ENCODE measurements at regions not wholly inside any gene's neighbourhood (a gene's known extent, or its start where the extent isn't known, plus 50 kb on each side); places are given as distances from the start of the nearest gene placed in this dataset.
"Not testable (repeated sequence)": the region's sequence is repeated elsewhere in the genome, so short reads cannot be mapped to it uniquely, and the experiment has no call there.

DNA sequence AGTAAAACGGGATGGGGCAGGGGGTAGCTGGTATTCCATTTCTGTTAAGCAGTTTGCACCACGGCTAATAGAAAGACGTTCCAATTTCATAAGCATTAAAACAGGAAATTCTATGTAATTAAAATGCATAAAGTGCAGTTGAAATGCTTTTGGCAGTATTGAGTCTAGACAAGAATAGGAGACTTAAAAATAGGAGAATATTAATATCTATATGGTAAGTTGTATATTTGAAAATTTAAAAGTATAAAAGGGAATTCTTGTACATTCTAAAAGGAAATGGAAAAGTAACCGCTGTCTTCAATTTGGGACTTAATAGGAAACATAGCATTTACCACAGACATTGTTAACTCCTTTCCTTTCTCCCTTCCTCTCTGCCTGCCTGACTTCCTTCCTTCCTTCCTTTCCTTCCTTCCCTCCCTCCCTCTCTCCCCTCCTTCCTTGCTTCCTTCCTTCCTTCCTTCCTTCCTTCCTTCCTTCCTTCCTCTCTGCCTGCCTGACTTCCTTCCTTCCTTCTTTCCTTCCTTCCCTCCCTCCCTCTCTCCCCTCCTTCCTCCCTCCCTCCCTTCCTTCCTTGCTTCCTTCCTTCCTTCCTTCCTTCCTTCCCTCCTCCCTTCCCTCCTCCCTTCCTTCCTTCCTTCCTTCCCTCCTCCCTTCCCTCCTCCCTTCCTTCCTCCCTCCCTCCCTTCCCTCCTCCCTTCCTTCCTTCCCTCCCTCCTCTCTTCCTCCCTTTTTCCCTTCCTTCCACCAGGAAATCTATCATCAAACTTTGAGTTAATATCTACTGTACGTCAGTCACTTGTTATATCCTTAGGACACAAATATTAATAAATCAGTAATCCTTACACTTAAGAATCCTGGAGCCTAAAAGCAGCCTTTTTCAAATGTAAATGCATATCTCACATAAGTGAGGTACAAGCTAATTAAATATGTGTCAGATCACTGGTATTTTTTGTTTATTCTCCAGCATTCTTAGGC is 1049.3 kb downstream of the GALC start:
- DNase-seq, result no peak

DNA sequence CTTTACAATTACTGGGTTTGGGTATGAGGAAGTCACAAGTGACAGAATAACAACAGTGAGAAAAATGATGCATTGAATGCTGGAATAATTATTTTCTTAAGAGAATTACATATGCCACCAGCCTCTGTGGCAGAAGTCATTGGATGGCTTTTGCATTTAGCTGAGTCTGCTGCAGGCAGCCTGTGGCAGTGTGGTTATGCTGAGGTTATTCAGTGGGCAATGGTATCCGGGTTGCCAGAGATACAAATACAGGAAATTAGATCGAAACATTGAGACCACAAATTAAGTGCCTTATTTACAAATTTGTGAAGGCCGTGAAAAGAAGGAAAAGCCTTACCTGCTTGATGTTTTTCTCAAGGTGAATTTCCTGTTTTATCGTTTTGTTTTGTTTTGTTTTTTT is 1050.0 kb downstream of the GALC start:
- no peak for DNase-seq

DNA sequence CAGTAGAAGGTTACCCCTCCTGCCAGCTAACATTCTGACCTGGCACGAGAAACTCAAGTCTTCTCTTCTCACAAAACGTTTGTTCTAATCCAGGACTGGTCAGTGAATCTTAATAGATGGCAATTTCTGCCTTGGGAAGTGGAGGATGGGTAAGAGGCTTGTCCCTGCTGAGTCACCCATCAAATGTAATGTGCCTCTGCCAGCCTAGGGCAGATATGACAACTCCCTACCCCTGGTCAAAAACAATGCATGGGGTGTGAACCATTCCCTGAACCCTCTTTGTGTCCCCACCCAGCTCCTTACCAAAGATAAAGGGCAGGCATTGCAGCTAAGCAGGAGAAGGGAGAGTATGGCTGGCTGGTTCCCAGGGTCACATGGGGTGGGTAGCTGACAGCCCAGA is 1052.9 kb downstream of the GALC start:
- DNase-seq, result no peak

DNA sequence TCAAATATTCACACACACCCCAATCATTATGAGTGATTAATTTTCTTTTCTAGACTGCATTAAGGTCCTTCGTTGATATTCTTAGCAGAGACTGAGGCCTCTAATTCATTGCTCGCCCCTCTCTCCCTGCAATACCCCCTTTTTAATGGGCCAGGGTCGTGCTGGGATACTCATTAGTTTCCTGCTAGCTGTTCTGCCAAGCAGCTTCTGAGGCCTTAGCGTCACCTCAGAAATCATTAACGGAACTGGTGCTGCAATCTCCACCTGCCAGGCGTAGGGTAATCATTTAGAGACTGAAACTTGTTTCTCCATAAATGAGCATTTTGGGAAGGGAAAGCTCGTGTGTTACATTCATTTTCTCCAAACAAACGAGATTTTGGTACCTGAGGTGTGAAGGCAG is 1054.7 kb downstream of the GALC start:
- DNase-seq, result no peak

DNA sequence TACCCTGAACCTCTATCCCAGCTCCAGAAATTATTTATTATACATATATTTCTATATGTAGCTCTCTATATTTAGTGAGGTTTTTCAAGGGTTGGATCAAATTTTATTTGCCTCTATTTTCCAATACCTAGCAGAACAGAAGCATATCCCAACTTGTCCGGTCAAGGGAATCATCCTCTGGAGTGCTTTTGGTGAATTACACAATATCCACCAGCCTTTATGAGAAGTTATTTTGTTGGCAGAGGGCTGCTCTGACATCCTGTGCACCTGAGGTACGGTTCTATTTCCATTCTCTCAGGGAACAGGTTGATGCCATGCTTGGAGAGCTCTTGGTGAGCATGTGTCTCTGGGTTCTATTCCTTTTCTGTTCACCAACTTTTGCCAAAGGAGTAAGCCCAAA is 1056.4 kb downstream of the GALC start:
- DNase-seq, result no peak

DNA sequence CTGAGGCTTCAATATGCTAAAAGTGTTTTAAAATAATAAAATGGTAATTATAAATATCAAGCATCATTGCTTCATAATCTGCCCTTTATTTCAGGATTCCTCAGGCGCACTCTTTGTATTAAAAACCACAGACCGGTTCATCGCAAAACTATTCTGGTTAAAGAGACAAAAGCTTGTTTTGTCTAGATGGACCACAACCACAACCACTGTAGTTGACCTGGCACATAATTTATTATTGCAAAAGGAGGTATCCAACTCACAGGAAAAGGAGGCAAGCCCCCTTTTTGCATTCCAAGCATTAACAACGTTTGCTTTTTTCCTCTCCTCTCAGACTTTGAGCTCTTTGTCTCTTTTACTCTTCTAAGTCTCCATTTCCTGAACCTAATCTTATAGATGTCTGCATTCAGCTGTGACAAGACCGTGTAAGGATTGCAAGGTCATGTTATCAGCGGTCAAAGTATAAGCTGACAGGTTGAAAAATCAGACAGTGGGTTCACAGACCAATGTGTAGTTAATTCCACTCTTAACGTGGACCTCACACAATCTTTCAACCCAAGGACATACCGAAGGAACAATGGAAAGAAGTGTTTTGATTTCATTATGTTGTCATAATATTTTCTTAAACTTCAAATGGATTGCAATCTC is 1057.6 kb downstream of the GALC start:
- DNase-seq, result no peak

DNA sequence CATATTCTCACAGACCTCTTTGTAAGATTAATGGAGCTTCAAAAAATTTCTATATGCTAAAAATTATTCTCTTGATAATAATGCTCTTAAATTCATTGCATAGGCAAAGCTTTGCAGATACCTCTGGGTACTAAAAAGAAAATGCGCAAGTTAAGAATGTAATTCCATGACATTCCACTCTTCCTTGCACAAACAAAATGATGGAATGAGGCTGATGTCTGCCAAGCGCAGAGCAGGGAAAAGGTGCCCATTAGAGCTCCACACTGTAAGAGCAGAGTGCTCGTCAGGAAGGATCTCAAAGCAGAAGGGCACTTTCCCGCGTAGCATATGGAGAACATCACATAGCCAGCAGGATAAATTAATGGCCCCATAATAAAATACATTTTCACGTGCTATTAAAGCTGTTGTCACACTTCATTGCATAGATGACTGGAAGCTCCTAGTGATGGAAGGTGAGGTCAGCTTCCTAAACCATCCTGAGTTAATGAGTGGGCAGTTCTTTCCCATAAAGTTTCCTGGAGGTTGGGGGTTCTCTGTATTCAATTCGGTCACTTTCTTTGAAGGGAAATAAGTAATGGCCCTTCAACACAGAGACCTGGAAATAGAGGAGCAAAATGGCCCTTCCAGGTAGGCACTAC is 1058.9 kb downstream of the GALC start:
- DNase-seq, result no peak

DNA sequence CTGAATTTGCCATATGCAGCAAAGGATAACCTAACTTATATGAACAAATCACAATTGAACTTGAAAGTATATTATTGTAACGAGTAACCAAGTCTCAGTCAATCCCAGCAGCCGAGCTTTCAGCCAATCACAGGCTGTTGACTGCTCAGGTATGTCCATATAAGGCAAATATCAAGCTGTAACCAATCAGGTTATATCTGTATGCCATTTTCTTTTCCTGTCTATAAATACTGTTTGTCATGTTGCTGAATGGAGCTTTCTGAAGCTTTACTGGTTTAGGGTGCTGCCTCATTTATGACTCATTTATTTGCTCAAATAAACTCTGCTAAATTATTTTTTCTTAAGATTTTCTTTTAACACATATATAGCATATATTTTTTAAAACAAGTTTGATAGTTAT is 1059.5 kb downstream of the GALC start:
- DNase-seq, result no peak

DNA sequence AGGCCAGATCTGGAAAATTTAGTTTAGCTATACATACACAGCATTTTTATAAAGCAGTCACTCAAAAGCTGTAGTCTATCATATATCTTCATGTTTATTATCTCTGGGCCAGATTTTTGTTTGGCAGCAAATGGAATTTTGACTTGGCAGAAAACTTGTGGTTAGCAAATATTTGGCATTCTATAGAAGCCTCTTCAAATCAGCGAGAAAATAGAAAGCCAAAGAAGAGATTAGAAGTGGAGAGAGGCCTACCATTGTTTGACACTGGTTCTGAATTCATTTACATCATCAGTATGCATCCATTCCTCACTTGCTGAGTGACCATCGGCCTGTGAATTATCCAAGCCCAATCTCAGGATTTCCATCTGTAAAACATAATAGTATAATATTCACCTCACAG is 1077.6 kb downstream of the GALC start:
- no peak for DNase-seq

DNA sequence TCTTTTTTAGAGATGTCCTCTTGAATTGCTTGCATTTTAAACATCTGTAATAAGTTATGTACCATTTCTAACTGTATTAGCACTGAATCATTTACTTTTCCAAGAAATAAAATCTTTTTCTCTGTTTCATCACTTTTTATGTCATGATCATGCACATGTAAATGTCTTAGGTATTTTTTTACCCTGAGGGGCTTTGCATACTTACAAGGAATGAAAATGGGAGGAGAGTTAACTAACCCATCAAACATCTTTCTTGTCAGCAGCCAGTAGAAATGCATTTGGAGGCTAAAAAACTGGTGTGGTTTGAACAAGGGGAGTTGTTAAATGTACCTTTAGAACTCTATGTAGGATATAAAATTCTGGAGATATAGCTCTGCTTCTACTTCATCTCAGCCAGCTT is 1080.3 kb downstream of the GALC start:
- DNase-seq, result no peak

DNA sequence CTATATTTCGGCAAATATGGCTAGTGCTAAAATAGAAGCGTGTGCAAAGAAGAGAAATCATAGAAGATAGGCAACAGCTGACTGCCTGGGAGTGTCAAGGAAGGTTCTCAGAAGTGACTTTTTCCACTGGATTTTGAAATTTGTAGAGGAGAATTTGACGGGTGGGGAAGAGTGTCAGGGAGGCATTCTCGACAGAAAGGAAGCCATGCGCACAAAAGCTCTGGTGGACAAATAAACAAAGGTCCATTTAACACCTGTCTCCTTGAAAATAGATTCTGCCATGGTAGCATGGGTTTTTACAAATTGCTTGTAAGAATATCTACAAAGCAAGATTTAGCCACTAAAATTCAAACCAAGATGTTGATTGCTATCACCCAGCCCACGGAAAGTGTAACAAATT is 1081.5 kb downstream of the GALC start:
- no peak for DNase-seq

DNA sequence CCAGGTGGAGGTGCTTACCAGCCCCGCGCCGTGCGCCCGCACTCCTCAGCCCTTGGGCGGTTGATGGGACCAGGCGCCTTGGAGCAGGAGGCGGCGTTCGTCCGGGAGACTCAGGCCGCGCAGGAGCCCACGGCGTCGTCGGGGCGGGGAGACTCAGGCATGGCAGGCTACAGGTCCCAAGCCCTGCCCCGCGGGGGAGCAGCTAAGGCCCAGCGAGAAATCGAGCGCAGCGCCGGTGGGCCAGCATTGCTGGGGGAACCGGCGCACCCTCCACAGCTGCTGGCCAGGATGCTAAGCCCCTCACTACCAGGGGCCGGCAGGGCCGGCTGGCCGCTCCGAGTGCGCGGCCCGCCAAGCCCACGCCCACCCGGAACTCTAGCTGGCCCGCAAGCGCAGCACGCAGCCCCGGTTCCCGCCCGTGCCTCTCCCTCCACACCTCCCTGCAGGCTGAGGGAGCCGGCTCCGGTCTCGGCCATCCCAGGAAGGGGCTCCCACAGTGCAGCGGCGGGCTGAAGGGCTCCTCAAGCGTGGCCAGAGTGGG is 1087.5 kb downstream of the GALC start:
- DNase-seq, result not testable (repeated sequence)

DNA sequence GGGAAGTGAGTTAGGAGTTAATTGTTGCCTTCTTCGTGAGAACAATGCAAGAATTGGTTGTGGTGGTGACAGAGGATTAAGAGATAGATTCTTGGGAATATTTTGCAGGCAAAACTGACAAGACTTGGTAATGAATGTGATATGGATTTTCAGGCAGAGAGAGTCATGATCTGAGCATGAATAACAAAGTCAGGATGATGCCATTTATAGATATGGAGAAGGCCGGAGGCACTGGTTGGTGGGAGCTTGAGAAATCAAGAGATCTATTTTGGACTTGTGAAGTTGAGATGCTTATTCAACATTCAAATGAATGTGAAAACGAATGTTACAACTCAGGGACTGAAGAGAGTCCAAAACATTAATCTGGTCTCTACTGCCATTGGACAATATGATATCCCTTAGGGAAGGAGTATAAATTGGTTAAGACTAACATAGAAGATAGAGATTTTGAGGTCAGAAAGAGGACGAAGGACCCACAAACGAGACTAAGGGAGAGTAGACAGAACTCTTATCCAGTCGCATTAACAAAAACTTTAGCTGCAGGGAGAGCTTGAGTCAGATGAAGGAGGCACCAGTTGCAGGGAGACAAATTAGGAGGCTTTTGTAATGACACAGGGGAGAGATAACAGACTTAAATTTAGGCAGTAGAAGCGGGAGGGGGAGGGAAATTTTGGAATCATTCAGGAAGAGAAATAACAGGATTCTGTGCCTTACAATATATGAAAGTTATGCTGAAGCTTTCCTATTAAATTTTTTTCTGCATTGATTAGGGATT is 1090.6 kb downstream of the GALC start:
- no peak for DNase-seq

DNA sequence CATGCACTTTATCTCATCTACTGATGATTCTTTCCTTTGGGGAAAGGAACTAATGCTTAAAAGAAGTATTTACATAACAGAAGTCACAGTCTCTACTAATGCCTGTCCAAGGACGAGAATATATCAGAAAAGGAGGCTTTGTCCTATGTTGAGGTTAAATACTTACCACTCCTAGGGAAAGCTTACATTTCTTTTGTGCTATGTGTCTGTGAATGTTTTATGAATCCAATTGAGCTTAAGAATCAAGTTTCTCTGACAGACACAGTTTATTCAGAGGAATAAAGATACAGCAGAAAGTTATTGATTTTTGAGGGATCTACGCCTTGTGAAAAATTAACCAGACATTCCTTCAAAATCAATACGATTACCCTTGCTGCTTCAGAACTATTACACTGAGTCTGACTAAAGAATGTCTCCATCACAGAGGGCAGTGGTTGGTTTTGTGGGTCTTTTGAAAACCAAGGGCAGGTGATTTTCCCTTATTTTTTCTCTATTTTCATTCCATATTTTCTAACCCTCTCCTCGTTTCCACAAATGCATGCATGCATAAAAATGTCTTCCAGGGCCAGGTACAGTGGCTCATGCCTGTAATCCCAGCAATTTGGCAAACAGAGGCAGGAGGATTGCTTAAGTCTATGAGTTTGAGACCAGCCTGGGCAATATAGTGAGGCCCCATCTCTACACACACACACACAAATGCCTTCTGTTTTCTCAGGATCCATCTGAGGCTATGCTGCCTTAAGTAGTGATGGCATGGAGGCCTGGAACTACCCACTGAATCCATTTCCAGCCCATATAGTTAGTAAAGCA is 1095.1 kb downstream of the GALC start:
- DNase-seq, result no peak

DNA sequence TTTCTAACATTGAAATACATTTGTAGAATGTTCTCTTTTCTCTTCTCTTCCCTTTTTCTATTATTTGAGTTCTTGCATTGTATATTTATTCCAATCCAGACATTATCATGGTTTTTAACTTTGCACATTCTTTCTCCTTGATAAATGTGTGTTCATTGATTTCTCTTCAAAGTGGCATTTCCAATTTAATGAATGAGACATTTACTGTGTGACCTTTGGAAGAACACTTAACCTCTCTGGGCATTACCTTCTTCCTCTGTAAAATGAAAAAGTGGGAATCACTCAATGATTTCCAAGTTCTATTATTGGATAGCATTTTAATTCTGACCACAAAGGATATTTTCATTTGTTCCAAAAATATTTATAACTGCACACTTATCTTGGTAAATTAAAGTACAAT is 1095.8 kb downstream of the GALC start:
- no peak for DNase-seq

DNA sequence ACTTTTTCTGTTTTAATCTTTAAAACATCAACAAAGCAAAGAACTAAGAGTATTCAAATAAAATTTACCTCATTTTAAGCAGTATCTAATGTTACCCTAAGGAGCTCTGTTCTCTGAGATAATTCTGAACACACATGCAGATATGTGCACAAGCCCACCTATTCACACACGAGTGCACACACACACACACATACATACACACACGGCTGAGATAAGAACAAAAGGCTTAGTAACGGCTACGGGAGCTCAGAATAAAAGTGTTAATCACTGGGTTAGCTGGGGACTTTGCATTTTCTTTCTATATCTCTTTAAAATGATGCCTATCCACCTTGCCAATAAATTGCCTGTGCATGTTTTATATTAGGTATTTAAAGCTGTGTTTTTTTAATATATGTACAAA is 1096.3 kb downstream of the GALC start:
- no peak for DNase-seq

DNA sequence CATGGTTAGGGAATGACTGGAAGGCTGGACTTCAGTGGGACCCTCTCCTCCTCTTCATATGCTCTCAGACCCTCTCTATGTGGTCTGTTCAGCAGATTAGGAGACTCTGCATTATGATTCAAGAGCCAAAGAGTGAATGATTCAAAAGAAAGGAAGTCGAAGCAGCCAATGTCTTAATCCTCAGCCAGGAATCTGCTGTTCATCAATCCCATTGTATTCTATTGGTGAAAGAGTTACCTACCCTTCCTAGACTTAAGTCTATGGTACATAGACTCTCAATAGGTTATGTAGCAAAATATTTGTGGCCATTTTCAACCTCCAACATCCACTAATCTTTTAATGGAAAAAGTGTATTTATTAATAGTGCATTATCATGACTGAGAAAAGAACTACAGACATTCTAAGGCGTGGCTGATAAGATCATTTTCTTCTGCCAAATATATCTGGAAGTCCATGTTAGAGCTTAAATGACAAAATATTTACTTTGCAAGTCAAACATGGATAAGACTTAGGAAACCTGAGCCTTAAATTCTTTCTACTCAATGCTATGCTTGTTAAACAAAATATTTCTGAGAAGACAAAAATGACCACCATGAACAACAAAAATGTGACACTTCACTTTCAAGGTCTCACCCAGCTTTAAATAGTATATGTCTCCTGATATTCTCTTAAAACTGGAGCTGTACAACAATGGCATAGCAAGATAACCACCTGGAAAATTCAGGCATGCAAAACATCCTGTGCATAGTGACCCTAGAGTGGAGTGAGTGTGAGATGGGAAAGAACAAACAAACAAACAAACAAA is 1100.6 kb downstream of the GALC start:
- no peak for DNase-seq

DNA sequence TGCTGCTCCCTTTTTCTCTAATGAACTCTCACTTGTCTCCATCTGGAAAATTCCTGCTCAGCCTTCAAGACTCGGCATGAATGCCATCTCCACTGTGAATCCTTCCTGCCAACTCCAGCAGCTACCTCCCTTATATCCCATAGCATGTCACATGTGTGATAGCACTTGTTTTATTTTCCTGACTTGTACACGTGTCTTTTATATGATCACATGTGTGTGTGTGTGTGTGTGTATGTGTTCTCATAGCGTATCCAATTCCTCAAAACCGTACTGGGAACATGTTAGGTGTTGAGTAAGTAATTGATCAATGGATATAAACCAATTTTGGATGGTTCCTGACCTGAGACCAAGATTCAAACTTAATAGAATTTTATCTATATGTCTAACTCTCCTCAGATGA is 1107.7 kb downstream of the GALC start:
- no peak for DNase-seq

DNA sequence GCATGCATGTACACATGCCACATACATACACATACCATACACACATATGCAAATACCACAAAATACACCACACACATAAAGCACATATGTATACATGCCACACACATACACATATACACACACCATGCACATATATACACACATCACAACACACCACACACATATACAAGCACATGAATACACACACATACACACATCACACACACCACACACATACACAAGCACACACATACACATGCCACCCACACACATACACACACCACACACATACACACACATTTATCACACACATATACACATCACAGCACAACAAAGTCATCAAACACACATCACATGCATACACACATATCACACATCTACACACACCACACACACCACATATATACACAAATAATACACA is 1108.5 kb downstream of the GALC start:
- DNase-seq, result no peak

DNA sequence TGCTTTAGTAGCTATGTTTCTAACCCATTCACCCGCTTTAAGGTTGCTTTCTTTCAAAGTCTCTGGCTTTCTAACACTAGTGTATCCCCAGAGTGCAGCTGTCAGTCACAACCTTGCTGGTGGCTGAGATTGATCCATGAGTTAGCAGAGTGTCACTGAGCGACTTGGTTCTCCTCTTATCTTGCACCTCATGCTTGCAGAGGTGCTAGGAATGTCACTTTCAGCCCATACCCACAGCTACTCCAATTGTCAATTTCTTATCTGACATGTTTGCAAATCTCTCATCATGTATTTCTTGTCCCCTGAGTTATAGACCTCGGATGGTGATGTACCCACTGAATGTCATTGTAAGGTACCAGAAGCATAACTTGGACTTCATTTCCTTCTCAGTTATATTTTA is 1110.2 kb downstream of the GALC start:
- DNase-seq, result no peak

DNA sequence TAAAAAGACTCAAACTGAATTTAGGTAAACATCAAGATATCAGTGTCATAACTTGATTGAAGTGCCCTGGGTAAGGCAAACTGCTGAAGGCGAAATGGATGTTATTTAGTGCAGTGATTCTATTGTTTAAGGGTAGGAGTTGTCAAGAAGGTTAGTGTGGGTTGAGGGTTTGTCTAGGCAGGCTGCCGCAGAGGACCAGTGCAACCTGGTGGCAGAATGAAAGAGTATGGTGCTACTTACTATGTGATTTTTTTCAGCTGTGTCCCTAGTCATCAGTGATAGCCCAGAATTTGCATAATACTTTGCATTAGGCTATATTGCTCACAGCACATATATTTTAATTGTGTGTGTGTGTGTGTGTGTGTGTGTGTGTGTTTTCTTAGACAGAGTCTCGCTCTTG is 1127.0 kb downstream of the GALC start:
- DNase-seq, result no peak

All from DMS79 (cell line).